ENCODE measurements at regions not wholly inside any gene's neighbourhood (a gene's known extent, or its start where the extent isn't known, plus 50 kb on each side); places are given as distances from the start of the nearest gene placed in this dataset.
"Not testable (repeated sequence)": the region's sequence is repeated elsewhere in the genome, so short reads cannot be mapped to it uniquely, and the experiment has no call there.

GRCh38 chrX:84846541-84846940, 157.1 kb upstream of the APOOL start:
- DNase-seq (ENCODE audit: low spot score); intact Hi-C loops (cut with DNase I): not testable (repeated sequence)

GRCh38 chrX:84851183-84851582, 152.5 kb upstream of the APOOL start:
- intact Hi-C loops (cut with DNase I) = not testable (repeated sequence)

GRCh38 chrX:84856791-84857190, 146.9 kb upstream of the APOOL start:
- intact Hi-C loops (cut with DNase I); DNase-seq (ENCODE audit: low spot score): not testable (repeated sequence)

More at GRCh38 chrX:84851183-84851582, 152.5 kb upstream of the APOOL start:
- DNase-seq (ENCODE audit: low spot score) = not testable (repeated sequence)

GRCh38 chrX:84858771-84859170, 144.9 kb upstream of the APOOL start:
- intact Hi-C loops (cut with DNase I); DNase-seq (ENCODE audit: low spot score): not testable (repeated sequence)

- DNase-seq (ENCODE audit: low spot score) = no peak
- intact Hi-C loops (cut with DNase I) = no loop called here
These were observed 138.6 kb upstream of the APOOL start for GRCh38 chrX:84865113-84865512.

- DNase-seq (ENCODE audit: low spot score); intact Hi-C loops (cut with DNase I): not testable (repeated sequence)
These were observed 133.4 kb upstream of the APOOL start for GRCh38 chrX:84870281-84870680.

- intact Hi-C loops (cut with DNase I); DNase-seq (ENCODE audit: low spot score): not testable (repeated sequence)
These were observed 131.4 kb upstream of the APOOL start for GRCh38 chrX:84872160-84872771.

- DNase-seq (ENCODE audit: low spot score) = no peak
- intact Hi-C loops (cut with DNase I) = no loop called here
These were observed 130.5 kb upstream of the APOOL start for GRCh38 chrX:84873176-84873575.

- intact Hi-C loops (cut with DNase I) = no loop called here
These were observed 126.8 kb upstream of the APOOL start for GRCh38 chrX:84876876-84877275.

GRCh38 chrX:84893897-84894296, 109.8 kb upstream of the APOOL start:
- intact Hi-C loops (cut with DNase I) = no loop called here
- no peak for DNase-seq (ENCODE audit: low spot score)

More at GRCh38 chrX:84876876-84877275, 126.8 kb upstream of the APOOL start:
- no peak for DNase-seq (ENCODE audit: low spot score)

GRCh38 chrX:84907324-84907968, 96.2 kb upstream of the APOOL start:
- no peak for DNase-seq (ENCODE audit: low spot score)
- intact Hi-C loops (cut with DNase I) = loop anchor here in 1 of 2 donors (10.0 kb wide), 1 partner anchor 173 kb away; no protein-coding TSS in a partner anchor

GRCh38 chrX:84909151-84909550, 94.5 kb upstream of the APOOL start:
- intact Hi-C loops (cut with DNase I) = loop anchor here in 1 of 2 donors (10.0 kb wide), 1 partner anchor 174 kb away; no protein-coding TSS in a partner anchor
- DNase-seq (ENCODE audit: low spot score) = no peak

- DNase-seq (ENCODE audit: low spot score) = no peak
- intact Hi-C loops (cut with DNase I) = no loop called here
These were observed 79.1 kb upstream of the APOOL start for GRCh38 chrX:84924624-84925023.

- intact Hi-C loops (cut with DNase I) = no loop called here
These were observed 70.9 kb upstream of the APOOL start for GRCh38 chrX:84932814-84933213.

GRCh38 chrX:84933956-84934556, 69.6 kb upstream of the APOOL start:
- no peak for DNase-seq (ENCODE audit: low spot score)
- intact Hi-C loops (cut with DNase I) = no loop called here

More at GRCh38 chrX:84932814-84933213, 70.9 kb upstream of the APOOL start:
- DNase-seq (ENCODE audit: low spot score) = no peak
